Hepatocyte (in vitro differentiated cells): ENCODE measurements at regions not wholly inside any gene's neighbourhood (a gene's known extent, or its start where the extent isn't known, plus 50 kb on each side); places are given as distances from the start of the nearest gene placed in this dataset.

Experiments used
- EZH2 ChIP-seq: fragments of 200-600 bp; sonication (generic); IDR thresholded peaks from 2 replicates; pipeline ENCODE4 v1.6.1; 2016; ENCODE audit warnings: antibody characterized with exemption, mild to moderate bottlenecking, borderline replicate concordance
- TF ChIP-seq, protein P1 (sequence below): fragments of 200-600 bp; sonication (generic); IDR thresholded peaks from 2 replicates; pipeline ENCODE4 v1.5.1; 2016; ENCODE audit warnings: antibody characterized with exemption, mild to moderate bottlenecking; ENCODE audit not compliant: poor library complexity

DNA sequence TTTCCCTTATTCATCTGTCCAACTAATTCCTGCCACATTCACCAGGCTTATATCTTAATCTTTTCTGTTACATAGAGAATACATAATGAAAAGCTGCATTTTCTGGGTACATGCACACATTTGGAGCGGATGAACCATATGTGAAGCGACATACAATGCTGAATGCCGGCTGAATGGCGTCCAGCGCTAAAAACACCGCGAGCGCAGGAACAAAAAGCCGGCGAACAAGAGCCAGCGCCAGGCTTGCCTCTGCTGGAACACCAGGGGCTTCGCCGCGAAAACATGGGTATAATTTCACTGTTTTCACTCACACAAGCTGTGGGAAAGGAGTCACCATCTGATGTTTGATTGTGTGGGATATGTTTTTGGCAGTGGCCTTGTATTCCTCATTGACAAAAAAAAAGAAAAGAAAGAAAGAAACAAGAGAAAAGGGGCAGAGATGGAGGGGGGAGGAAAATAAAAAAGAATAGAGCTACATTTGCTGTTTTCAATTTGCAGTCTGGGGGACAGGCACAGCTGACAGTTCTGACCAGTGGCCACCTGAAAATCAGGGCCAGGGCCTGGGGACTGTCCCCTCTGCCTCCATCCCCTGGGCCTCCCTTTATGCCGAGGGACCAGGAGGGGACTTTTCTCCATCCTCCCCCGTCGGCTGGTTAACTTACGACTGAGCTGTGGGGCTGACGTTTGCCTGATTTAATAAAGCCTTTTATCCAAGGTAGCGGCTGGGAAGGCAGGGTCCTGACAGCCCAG lies 70.2 kb upstream of the OLIG2 start:
- TF ChIP-seq, protein P1, sequence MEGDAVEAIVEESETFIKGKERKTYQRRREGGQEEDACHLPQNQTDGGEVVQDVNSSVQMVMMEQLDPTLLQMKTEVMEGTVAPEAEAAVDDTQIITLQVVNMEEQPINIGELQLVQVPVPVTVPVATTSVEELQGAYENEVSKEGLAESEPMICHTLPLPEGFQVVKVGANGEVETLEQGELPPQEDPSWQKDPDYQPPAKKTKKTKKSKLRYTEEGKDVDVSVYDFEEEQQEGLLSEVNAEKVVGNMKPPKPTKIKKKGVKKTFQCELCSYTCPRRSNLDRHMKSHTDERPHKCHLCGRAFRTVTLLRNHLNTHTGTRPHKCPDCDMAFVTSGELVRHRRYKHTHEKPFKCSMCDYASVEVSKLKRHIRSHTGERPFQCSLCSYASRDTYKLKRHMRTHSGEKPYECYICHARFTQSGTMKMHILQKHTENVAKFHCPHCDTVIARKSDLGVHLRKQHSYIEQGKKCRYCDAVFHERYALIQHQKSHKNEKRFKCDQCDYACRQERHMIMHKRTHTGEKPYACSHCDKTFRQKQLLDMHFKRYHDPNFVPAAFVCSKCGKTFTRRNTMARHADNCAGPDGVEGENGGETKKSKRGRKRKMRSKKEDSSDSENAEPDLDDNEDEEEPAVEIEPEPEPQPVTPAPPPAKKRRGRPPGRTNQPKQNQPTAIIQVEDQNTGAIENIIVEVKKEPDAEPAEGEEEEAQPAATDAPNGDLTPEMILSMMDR = no peak
- no peak for TF ChIP-seq EZH2
